Testis (tissue), 2 donors: ENCODE measurements at regions not wholly inside any gene's neighbourhood (a gene's known extent, or its start where the extent isn't known, plus 50 kb on each side); places are given as distances from the start of the nearest gene placed in this dataset.
A peak's percentile ranks its signal among the peaks of the same experiment; 100 is the strongest.

ENCODE experiments used
- CTCF ChIP-seq, 3 experiments: fragments of 450-650 bp in 2 of 3; fragments of 200-600 bp in 1 of 3; sonication (generic) in 1 of 3; IDR thresholded peaks; one replicate each; pipeline ENCODE4 v1.5.1; 2016 to 2019; ENCODE audit warnings: antibody characterized with exemption in 3 of 3, mild to moderate bottlenecking in 2 of 3, moderate library complexity in 1 of 3
- POLR2A ChIP-seq: fragments of 450-650 bp; IDR thresholded peaks from one replicate; pipeline ENCODE4 v1.6.1; 2017; ENCODE audit warnings: antibody characterized with exemption, mild to moderate bottlenecking, moderate library complexity

GRCh38 chr1:229156872-229157271 is 114.0 kb upstream of the RAB4A start:
- TF ChIP-seq POLR2A: no peak
- TF ChIP-seq CTCF (IDR thresholded peaks at IDR 0.05): peak; percentile 44 to 53 (median 46)
